ENCODE measurements at regions not wholly inside any gene's neighbourhood (a gene's known extent, or its start where the extent isn't known, plus 50 kb on each side); places are given as distances from the start of the nearest gene placed in this dataset.

DNA sequence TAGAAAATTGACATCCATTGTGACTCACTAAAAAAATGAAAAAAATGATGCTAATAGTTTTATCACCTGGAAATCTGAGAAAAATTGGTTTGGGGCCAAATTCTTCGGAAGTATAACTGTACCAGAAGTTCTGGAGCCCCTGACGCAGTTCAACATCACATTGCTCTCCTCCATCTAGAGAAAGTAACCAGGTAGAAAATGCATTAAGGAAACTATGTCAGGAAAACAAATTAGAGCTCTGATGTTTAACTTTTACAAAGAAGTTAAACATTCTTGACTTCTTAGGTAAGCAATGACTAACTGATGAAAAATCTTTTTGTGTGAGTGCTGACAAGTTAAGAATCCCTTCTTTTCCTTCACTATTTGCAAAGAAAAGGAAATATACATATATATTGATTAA, 61.1 kb upstream of the TMEM196 start (continued):
- TF ChIP-seq HDAC2 (IDR thresholded peaks at IDR 0.05; ENCODE audit: borderline replicate concordance in 1 of 2, low read depth in 2 of 2, low read length in 2 of 2) (no peak), RBBP5 (IDR thresholded peaks at IDR 0.05; ENCODE audit: borderline replicate concordance, low read depth, low read length) (no peak), CHD1 (IDR thresholded peaks at IDR 0.05; ENCODE audit: low read depth, low read length) (no peak)

All from H1 (cell line).